H1 (cell line): ENCODE measurements at regions not wholly inside any gene's neighbourhood (a gene's known extent, or its start where the extent isn't known, plus 50 kb on each side); places are given as distances from the start of the nearest gene placed in this dataset.
"Not testable (repeated sequence)": the region's sequence is repeated elsewhere in the genome, so short reads cannot be mapped to it uniquely, and the experiment has no call there.

Experiments
- CTCF ChIA-PET: fragments of 300-600 bp; sonication (Branson Sonifier 250); formaldehyde crosslinking; loops from one replicate; lab custom pipeline; 2021; ENCODE audit not compliant: partially characterized antibody; lab: Charles Lee
- POLR2A ChIA-PET: fragments of 300-600 bp; sonication (Branson Sonifier 250); formaldehyde crosslinking; loops from one replicate; lab custom pipeline; 2021; ENCODE audit warnings: inconsistent platforms; ENCODE audit not compliant: partially characterized antibody; lab: Charles Lee
- DNase-seq, 2 experiments: peaks; one replicate each; pipeline versions ENCODE4 v3.0.0 to v3.0.0-alpha.2; 2010 to 2022; ENCODE audit warnings: low spot score in 2 of 2, low read depth in 1 of 2, mixed read lengths in 1 of 2
- FAIRE-seq: peaks from 2 replicates; lab custom pipeline; 2011; peaks lifted over from hg19 to GRCh38; lab: Jason Lieb, UNC
- H2AFZ ChIP-seq: 2 replicates; pipeline ENCODE4 v1.8.1; 2012; ENCODE audit warnings: low read length, inconsistent platforms
- H2AK5ac ChIP-seq: 2 replicates; pipeline ENCODE4 v1.6.1; 2013; ENCODE audit warnings: low read depth, low read length
- H2BK120ac ChIP-seq: replicated peaks from 2 replicates; pipeline ENCODE3; 2013; ENCODE audit warnings: low read depth, low read length, inconsistent platforms
- H2BK12ac ChIP-seq: 2 replicates; pipeline ENCODE4 v1.6.1; 2013; ENCODE audit warnings: low read depth, low read length
- H2BK15ac ChIP-seq: 2 replicates; pipeline ENCODE4 v1.6.1; 2013; ENCODE audit warnings: low read length
- H2BK20ac ChIP-seq: 2 replicates; pipeline ENCODE4 v1.6.1; 2013; ENCODE audit warnings: low read length
- H2BK5ac ChIP-seq: 2 replicates; pipeline ENCODE4 v1.6.1; 2013; ENCODE audit warnings: low read depth, low read length
- H3K14ac ChIP-seq: 2 replicates; pipeline ENCODE4 v1.6.1; 2013; ENCODE audit warnings: inconsistent platforms; ENCODE audit not compliant: insufficient read length
- H3K18ac ChIP-seq: 2 replicates; pipeline ENCODE4 v1.6.1; 2013; ENCODE audit warnings: low read length; ENCODE audit errors: extremely low read depth
- H3K23ac ChIP-seq: 2 replicates; pipeline ENCODE4 v1.6.1; 2013; ENCODE audit warnings: inconsistent platforms; ENCODE audit not compliant: insufficient read length
- H3K23me2 ChIP-seq: 2 replicates; pipeline ENCODE4 v1.6.1; 2013; ENCODE audit warnings: low read depth, low read length
- H3K27ac ChIP-seq: 2 replicates; pipeline ENCODE4 v1.6.1; 2011; ENCODE audit warnings: low read depth, low read length, inconsistent platforms
- H3K27me3 ChIP-seq, 4 experiments: replicated peaks in 1 of 4; 1 replicate in 1 of 4; 2 replicates in 3 of 4; pipeline versions ENCODE4 v1.6.1 to v1.8.1; 2011 to 2013; ENCODE audit warnings: low read length in 3 of 4, mild to moderate bottlenecking in 3 of 4, inconsistent platforms in 2 of 4, mixed read lengths in 2 of 4, moderate library complexity in 1 of 4; ENCODE audit not compliant: control insufficient read depth in 3 of 4, insufficient read depth in 3 of 4; ENCODE audit errors: extremely low read depth in 1 of 4
- H3K36me3 ChIP-seq, 4 experiments: 2 replicates each; pipeline versions ENCODE4 v1.6.1 to v1.8.1; 2011 to 2013; ENCODE audit warnings: mild to moderate bottlenecking in 4 of 4, low read length in 3 of 4, moderate library complexity in 2 of 4, control low read depth in 1 of 4, inconsistent platforms in 1 of 4; ENCODE audit not compliant: insufficient read depth in 4 of 4, control insufficient read depth in 2 of 4
- H3K4ac ChIP-seq: replicated peaks from 2 replicates; pipeline ENCODE3; 2013; ENCODE audit warnings: low read length, low read depth, mixed read lengths, inconsistent platforms; ENCODE audit not compliant: insufficient read length
- H3K4me1 ChIP-seq, 4 experiments: replicated peaks in 1 of 4; 1 replicate in 1 of 4; 2 replicates in 3 of 4; pipeline versions ENCODE4 v1.6.1 to v1.8.1; 2011 to 2013; ENCODE audit warnings: low read length in 3 of 4, inconsistent platforms in 2 of 4, mixed read lengths in 1 of 4; ENCODE audit not compliant: insufficient read depth in 4 of 4, control insufficient read depth in 3 of 4
- H3K4me2 ChIP-seq, 2 experiments: 2 replicates each; pipeline versions ENCODE4 v1.6.1 to v1.8.1; 2011 to 2013; ENCODE audit warnings: low read depth in 2 of 2, low read length in 2 of 2, control low read depth in 1 of 2, inconsistent platforms in 1 of 2, mild to moderate bottlenecking in 1 of 2; ENCODE audit not compliant: insufficient read depth in 1 of 2
- H3K4me3 ChIP-seq, 4 experiments: fragments of 200-600, 300-600 bp in 1 of 4; sonication (generic), shearing (Covaris generic), sonication (Bioruptor Twin) in 1 of 4; 2 replicates each; pipeline versions ENCODE4 v1.5.1 to v1.8.1; 2011 to 2016; ENCODE audit warnings: low read length in 4 of 4, low read depth in 3 of 4, control low read depth in 2 of 4, inconsistent platforms in 2 of 4, mild to moderate bottlenecking in 2 of 4, mixed read lengths in 1 of 4, moderate library complexity in 1 of 4; ENCODE audit not compliant: insufficient read depth in 2 of 4; ENCODE audit errors: extremely low read depth in 1 of 4
- H3K56ac ChIP-seq: replicated peaks from 2 replicates; pipeline ENCODE3; 2013; ENCODE audit warnings: low read depth, mild to moderate bottlenecking, mixed read lengths, low read length, inconsistent platforms; ENCODE audit not compliant: insufficient read length
- H3K79me1 ChIP-seq: 2 replicates; pipeline ENCODE4 v1.6.1; 2013; ENCODE audit warnings: low read depth, low read length, control low read depth
- H3K79me2 ChIP-seq, 2 experiments: 2 replicates each; pipeline versions ENCODE4 v1.6.1 to v1.8.1; 2012 to 2013; ENCODE audit warnings: low read length in 2 of 2, mild to moderate bottlenecking in 2 of 2, inconsistent platforms in 1 of 2; ENCODE audit not compliant: insufficient read depth in 2 of 2, control insufficient read depth in 1 of 2
- H3K9ac ChIP-seq, 4 experiments: replicated peaks in 1 of 4; 1 replicate in 1 of 4; 2 replicates in 3 of 4; pipeline versions ENCODE4 v1.6.1 to v1.8.1; 2011 to 2013; ENCODE audit warnings: low read depth in 3 of 4, low read length in 3 of 4, control low read depth in 2 of 4, mild to moderate bottlenecking in 2 of 4, moderate library complexity in 2 of 4, inconsistent platforms in 1 of 4; ENCODE audit errors: extremely low read depth in 1 of 4
- H3K9me3 ChIP-seq, 2 experiments: 2 replicates each; pipeline versions ENCODE4 v1.6.1 to v1.8.1; 2012 to 2013; ENCODE audit warnings: mild to moderate bottlenecking in 2 of 2, moderate library complexity in 2 of 2, control low read depth in 1 of 2, inconsistent platforms in 1 of 2, low read depth in 1 of 2, low read length in 1 of 2, mixed read lengths in 1 of 2; ENCODE audit not compliant: insufficient read depth in 2 of 2
- H4K20me1 ChIP-seq, 2 experiments: replicated peaks in 1 of 2; 2 replicates each; pipeline versions ENCODE3 to v1.8.1; 2011 to 2013; ENCODE audit warnings: inconsistent platforms in 2 of 2, low read length in 2 of 2, mild to moderate bottlenecking in 1 of 2; ENCODE audit not compliant: insufficient read depth in 2 of 2, control insufficient read depth in 1 of 2
- H4K5ac ChIP-seq: 2 replicates; pipeline ENCODE4 v1.6.1; 2013; ENCODE audit warnings: low read length, low read depth, mixed read lengths, inconsistent platforms; ENCODE audit not compliant: insufficient read length
- H4K8ac ChIP-seq: 2 replicates; pipeline ENCODE4 v1.8.0; 2013; ENCODE audit warnings: mild to moderate bottlenecking, moderate library complexity, low read length, inconsistent platforms; ENCODE audit not compliant: insufficient read depth; ENCODE audit errors: extremely low read depth
- H4K91ac ChIP-seq: replicated peaks from 2 replicates; pipeline ENCODE3; 2013; ENCODE audit warnings: low read length, mixed read lengths, inconsistent platforms; ENCODE audit not compliant: insufficient read length
- WGBS, 2 experiments: shearing (Covaris generic) in 1 of 2; methylation state at CpG; one replicate each; pipeline versions ENCODE4 v1.1.6 to v1.1.7; 2013 to 2015; ENCODE audit warnings: low lambda C conversion rate in 2 of 2, mixed read lengths in 2 of 2, inconsistent platforms in 1 of 2, low coverage in 1 of 2, missing lambda C conversion rate in 1 of 2; ENCODE audit not compliant: insufficient replicate concordance in 2 of 2, insufficient coverage in 1 of 2, insufficient read length in 1 of 2; ENCODE audit errors: extremely low coverage in 1 of 2, missing lambda C conversion rate in 1 of 2; 5-methylcytosine and 5-hydroxymethylcytosine counted together

- DNase-seq, H3K4me2 ChIP-seq, H3K23ac ChIP-seq, H2BK15ac ChIP-seq, H2BK5ac ChIP-seq, H3K4me3 ChIP-seq, H3K56ac ChIP-seq, H3K18ac ChIP-seq, H4K20me1 ChIP-seq, H2AFZ ChIP-seq, H3K4me1 ChIP-seq, H3K27me3 ChIP-seq, H2BK120ac ChIP-seq, POLR2A ChIA-PET, H3K4ac ChIP-seq, H3K9me3 ChIP-seq, H3K27ac ChIP-seq, H3K79me1 ChIP-seq, H4K91ac ChIP-seq, H2BK12ac ChIP-seq, H3K9ac ChIP-seq, H4K8ac ChIP-seq, H2BK20ac ChIP-seq, FAIRE-seq, H3K14ac ChIP-seq, H2AK5ac ChIP-seq, H3K36me3 ChIP-seq, H3K79me2 ChIP-seq, CTCF ChIA-PET, H4K5ac ChIP-seq, H3K23me2 ChIP-seq: not testable (repeated sequence)
- WGBS, 2 experiments: 83% methylated on average over 17 of the region's 19 CpGs; no CpG with 5 or more reads in 1 of the 2 experiments
These were observed 147.4 kb downstream of the NPIPB11 start for GRCh38 chr16:29258946-29259634.
